ENCODE measurements at regions not wholly inside any gene's neighbourhood (a gene's known extent, or its start where the extent isn't known, plus 50 kb on each side); places are given as distances from the start of the nearest gene placed in this dataset.

- Histone ChIP-seq H3K9me2 (ENCODE audit: insufficient read depth, low read length) (no peaks in the 10 kb centered on the region), H3K9ac (ENCODE audit: low read length) (no peak overlapping the region), H3K27ac (ENCODE audit: low read length) (no peak overlapping the region), H3K4me3 (ENCODE audit: low read length) (no peak overlapping the region), H4K20me1 (ENCODE audit: insufficient read depth) (no peaks in the 10 kb centered on the region), H3K9me3 (ENCODE audit: low read length) (no peaks in the 10 kb centered on the region), H3F3A (ENCODE audit: insufficient read depth, low read length, poor library complexity, severe bottlenecking) (no peaks in the 10 kb centered on the region), H3K27me3 (ENCODE audit: insufficient read depth, low read depth, low read length) (no peaks in the 10 kb centered on the region), H3K36me3 (ENCODE audit: insufficient read depth, low read length) (no peaks in the 10 kb centered on the region), H3K79me2 (replicated peaks; ENCODE audit: insufficient read depth, low read length) (no peaks in the 10 kb centered on the region), H2AFZ (ENCODE audit: low read depth, low read length) (no peak overlapping the region), H3K4me2 (ENCODE audit: low read length) (no peak overlapping the region)
- TF ChIP-seq MXI1 (conservative IDR thresholded peaks at IDR 0.05; ENCODE audit: poor library complexity, severe bottlenecking), result no peak
- TF ChIP-seq TAF1 (IDR thresholded peaks at IDR 0.05; ENCODE audit: low read depth), result no peak
Observed at GRCh38 chr12:59934486-59934885, 338.7 kb downstream of the SLC16A7 start.

GRCh38 chr12:59936534-59936933, 340.7 kb downstream of the SLC16A7 start:
- Histone ChIP-seq H3K36me3 (ENCODE audit: insufficient read depth, low read length) (no peaks in the 10 kb centered on the region), H3K4me3 (ENCODE audit: low read length) (no peak overlapping the region), H3K27ac (ENCODE audit: low read length) (no peak overlapping the region), H3K4me2 (ENCODE audit: low read length) (no peak overlapping the region), H3K9me2 (ENCODE audit: insufficient read depth, low read length) (no peaks in the 10 kb centered on the region), H3K9ac (ENCODE audit: low read length) (no peak overlapping the region), H4K20me1 (ENCODE audit: insufficient read depth) (no peaks in the 10 kb centered on the region), H3K79me2 (replicated peaks; ENCODE audit: insufficient read depth, low read length) (no peaks in the 10 kb centered on the region), H2AFZ (ENCODE audit: low read depth, low read length) (no peak overlapping the region), H3K9me3 (ENCODE audit: low read length) (no peaks in the 10 kb centered on the region), H3K27me3 (ENCODE audit: insufficient read depth, low read depth, low read length) (no peaks in the 10 kb centered on the region), H3F3A (ENCODE audit: insufficient read depth, low read length, poor library complexity, severe bottlenecking) (no peaks in the 10 kb centered on the region)
- no peak for TF ChIP-seq SMC3 (conservative IDR thresholded peaks at IDR 0.05; ENCODE audit: poor library complexity)
- no peak for TF ChIP-seq EZH2 (IDR thresholded peaks at IDR 0.05; ENCODE audit: borderline replicate concordance, insufficient read depth, low read length, poor library complexity, severe bottlenecking)
- TF ChIP-seq, protein P1, sequence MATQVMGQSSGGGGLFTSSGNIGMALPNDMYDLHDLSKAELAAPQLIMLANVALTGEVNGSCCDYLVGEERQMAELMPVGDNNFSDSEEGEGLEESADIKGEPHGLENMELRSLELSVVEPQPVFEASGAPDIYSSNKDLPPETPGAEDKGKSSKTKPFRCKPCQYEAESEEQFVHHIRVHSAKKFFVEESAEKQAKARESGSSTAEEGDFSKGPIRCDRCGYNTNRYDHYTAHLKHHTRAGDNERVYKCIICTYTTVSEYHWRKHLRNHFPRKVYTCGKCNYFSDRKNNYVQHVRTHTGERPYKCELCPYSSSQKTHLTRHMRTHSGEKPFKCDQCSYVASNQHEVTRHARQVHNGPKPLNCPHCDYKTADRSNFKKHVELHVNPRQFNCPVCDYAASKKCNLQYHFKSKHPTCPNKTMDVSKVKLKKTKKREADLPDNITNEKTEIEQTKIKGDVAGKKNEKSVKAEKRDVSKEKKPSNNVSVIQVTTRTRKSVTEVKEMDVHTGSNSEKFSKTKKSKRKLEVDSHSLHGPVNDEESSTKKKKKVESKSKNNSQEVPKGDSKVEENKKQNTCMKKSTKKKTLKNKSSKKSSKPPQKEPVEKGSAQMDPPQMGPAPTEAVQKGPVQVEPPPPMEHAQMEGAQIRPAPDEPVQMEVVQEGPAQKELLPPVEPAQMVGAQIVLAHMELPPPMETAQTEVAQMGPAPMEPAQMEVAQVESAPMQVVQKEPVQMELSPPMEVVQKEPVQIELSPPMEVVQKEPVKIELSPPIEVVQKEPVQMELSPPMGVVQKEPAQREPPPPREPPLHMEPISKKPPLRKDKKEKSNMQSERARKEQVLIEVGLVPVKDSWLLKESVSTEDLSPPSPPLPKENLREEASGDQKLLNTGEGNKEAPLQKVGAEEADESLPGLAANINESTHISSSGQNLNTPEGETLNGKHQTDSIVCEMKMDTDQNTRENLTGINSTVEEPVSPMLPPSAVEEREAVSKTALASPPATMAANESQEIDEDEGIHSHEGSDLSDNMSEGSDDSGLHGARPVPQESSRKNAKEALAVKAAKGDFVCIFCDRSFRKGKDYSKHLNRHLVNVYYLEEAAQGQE (IDR thresholded peaks at IDR 0.05; ENCODE audit: borderline replicate concordance), result no peak
- TF ChIP-seq RAD21 (conservative IDR thresholded peaks at IDR 0.05), result no peak
- TF ChIP-seq EP300 (conservative IDR thresholded peaks at IDR 0.05; ENCODE audit: poor library complexity, severe bottlenecking), result no peak
- TF ChIP-seq TAF1 (IDR thresholded peaks at IDR 0.05; ENCODE audit: low read depth), result no peak
- TF ChIP-seq MXI1 (conservative IDR thresholded peaks at IDR 0.05; ENCODE audit: poor library complexity, severe bottlenecking), result no peak
- TF ChIP-seq CTCF (IDR thresholded peaks at IDR 0.05; ENCODE audit: poor library complexity, severe bottlenecking), result no peak
- no peak for TF ChIP-seq POLR2AphosphoS5 (IDR thresholded peaks at IDR 0.05)

DNA sequence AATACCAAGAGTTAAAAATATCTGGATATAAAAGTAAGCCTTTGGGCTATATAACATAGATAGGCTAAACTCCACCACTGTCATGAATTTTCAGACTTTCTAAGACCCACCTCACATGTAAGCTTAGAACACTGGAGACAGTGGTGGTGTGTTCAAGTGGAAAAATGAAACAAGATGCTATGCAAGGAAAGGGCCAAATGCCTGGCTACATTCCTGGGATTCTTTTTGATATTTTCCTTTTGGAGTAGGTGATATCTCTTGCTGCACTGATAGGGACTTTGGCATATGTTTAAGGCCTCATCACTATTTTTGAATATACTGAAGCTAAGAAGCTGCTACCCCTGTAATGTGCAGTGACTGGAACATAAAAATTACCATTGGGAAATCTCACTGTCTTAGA, 341.3 kb downstream of the SLC16A7 start:
- no peaks in the 10 kb centered on the region for H4K20me1 ChIP-seq (ENCODE audit: insufficient read depth)
- H3K4me3 ChIP-seq (ENCODE audit: low read length), result no peak overlapping the region
- H3K36me3 ChIP-seq (ENCODE audit: insufficient read depth, low read length), result no peaks in the 10 kb centered on the region
- H2AFZ ChIP-seq (ENCODE audit: low read depth, low read length), result no peak overlapping the region
- no peak overlapping the region for H3K27ac ChIP-seq (ENCODE audit: low read length)
- H3K9me2 ChIP-seq (ENCODE audit: insufficient read depth, low read length), result no peaks in the 10 kb centered on the region
- TF ChIP-seq RAD21 (conservative IDR thresholded peaks at IDR 0.05), result no peak
- TF ChIP-seq MXI1 (conservative IDR thresholded peaks at IDR 0.05; ENCODE audit: poor library complexity, severe bottlenecking), result no peak
- TF ChIP-seq, protein P1 (IDR thresholded peaks at IDR 0.05; ENCODE audit: borderline replicate concordance), result no peak
- TF ChIP-seq POLR2AphosphoS5 (IDR thresholded peaks at IDR 0.05), result no peak
- no peak for TF ChIP-seq CTCF (IDR thresholded peaks at IDR 0.05; ENCODE audit: poor library complexity, severe bottlenecking)
- no peak for TF ChIP-seq TAF1 (IDR thresholded peaks at IDR 0.05; ENCODE audit: low read depth)
- no peaks in the 10 kb centered on the region for H3F3A ChIP-seq (ENCODE audit: insufficient read depth, low read length, poor library complexity, severe bottlenecking)
- H3K9ac ChIP-seq (ENCODE audit: low read length), result no peak overlapping the region
- H3K4me2 ChIP-seq (ENCODE audit: low read length), result no peak overlapping the region
- H3K79me2 ChIP-seq (replicated peaks; ENCODE audit: insufficient read depth, low read length), result no peaks in the 10 kb centered on the region
- H3K27me3 ChIP-seq (ENCODE audit: insufficient read depth, low read depth, low read length), result no peaks in the 10 kb centered on the region
- H3K9me3 ChIP-seq (ENCODE audit: low read length), result no peaks in the 10 kb centered on the region

Measured in neural cell (in vitro differentiated cells).